Psoas muscle (tissue), 7 donors: ENCODE measurements at regions not wholly inside any gene's neighbourhood (a gene's known extent, or its start where the extent isn't known, plus 50 kb on each side); places are given as distances from the start of the nearest gene placed in this dataset.

Source experiments
- ATAC-seq, 4 donors: fragments of 200-7000 bp; cut with Tn5 transposase; one replicate each; pipeline ENCODE4 v1.9.1; 2020; ENCODE audit warnings: moderate library complexity in 3 of 4, mild to moderate bottlenecking in 2 of 4
- DNase-seq, 2 donors: peaks; one replicate each; pipeline ENCODE4 v3.0.0-alpha.2; 2020
- H3K27ac ChIP-seq: fragments of 200-600 bp; one replicate; pipeline ENCODE4 v1.8.0; 2022
- H3K27me3 ChIP-seq, 3 donors: fragments of 200-600 bp in 1 of 3; one replicate each; pipeline versions ENCODE4 v1.6.1 to v1.8.0; 2013 to 2022; ENCODE audit warnings: low read length in 2 of 3, mild to moderate bottlenecking in 2 of 3, moderate library complexity in 1 of 3; ENCODE audit not compliant: insufficient read depth in 3 of 3
- H3K36me3 ChIP-seq, 2 donors: fragments of 200-600 bp in 1 of 2; one replicate each; pipeline versions ENCODE4 v1.6.1 to v1.8.0; 2013 to 2022; ENCODE audit warnings: low read depth in 1 of 2, mild to moderate bottlenecking in 1 of 2, moderate library complexity in 1 of 2; ENCODE audit not compliant: insufficient read depth in 1 of 2
- H3K4me1 ChIP-seq: fragments of 200-600 bp; one replicate; pipeline ENCODE4 v1.8.0; 2022
- H3K4me3 ChIP-seq: fragments of 200-600 bp; one replicate; pipeline ENCODE4 v1.8.0; 2022; ENCODE audit warnings: mild to moderate bottlenecking
- H3K9me3 ChIP-seq: fragments of 200-600 bp; one replicate; pipeline ENCODE4 v1.8.0; 2022
- WGBS, 3 donors: extraction: QIAGEN DNeasy Blood & Tissue Kit; methylation state at CpG; one replicate each; pipeline versions ENCODE4 v1.1.6 to v1.1.7; 2013; 5-methylcytosine and 5-hydroxymethylcytosine counted together
- intact Hi-C, 2 donors: fragments of 100-400 bp; cut with DNase I; formaldehyde crosslinking; loops; one replicate each; pipeline versions ENCODE4 v1.11.0 to v1.14.2; 2022
- TF ChIP-seq, protein P1 (sequence below): fragments of 200-600 bp; IDR thresholded peaks from one replicate; pipeline ENCODE4 v1.8.0; 2022; ENCODE audit warnings: antibody characterized with exemption
- donor health status: healthy with polysubstance abuse.
- donor health status: DM: no; HTN: no; CAD: no; lungs with moderate emphysema.
- donor health status: Bipolar disorder and iron deficiency.
- donor health status: healthy.
- donor health status: DM: yes; HTN: yes; CAD: no.
- donor health status: DM: no; HTN: no; CAD: no.
- donor health status: DM: yes; HTN: yes; CAD: no.

DNA sequence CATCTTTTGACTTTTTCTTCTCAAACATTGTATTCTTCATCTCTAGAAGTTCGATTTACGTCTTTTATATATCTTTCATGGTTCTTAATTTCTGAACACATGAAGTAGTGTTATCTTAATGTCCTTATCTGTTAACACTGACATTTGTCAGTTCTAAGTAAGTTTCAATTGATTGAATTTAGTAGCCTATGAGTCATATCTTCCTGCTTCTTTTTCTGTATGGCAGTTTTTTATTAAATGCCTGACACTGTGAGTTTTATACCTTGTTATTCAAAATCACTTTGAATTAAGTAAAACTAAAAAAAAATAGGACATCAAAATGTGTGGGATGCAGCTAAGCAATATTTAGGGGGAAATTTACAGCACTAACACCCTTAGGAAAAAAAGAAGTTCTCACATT lies 707.0 kb upstream of the ACO1 start:
- WGBS, 3 donors, result 89 to 94% (median 92%) methylated on average over 2 of the region's 2 CpGs
- TF ChIP-seq, protein P1, sequence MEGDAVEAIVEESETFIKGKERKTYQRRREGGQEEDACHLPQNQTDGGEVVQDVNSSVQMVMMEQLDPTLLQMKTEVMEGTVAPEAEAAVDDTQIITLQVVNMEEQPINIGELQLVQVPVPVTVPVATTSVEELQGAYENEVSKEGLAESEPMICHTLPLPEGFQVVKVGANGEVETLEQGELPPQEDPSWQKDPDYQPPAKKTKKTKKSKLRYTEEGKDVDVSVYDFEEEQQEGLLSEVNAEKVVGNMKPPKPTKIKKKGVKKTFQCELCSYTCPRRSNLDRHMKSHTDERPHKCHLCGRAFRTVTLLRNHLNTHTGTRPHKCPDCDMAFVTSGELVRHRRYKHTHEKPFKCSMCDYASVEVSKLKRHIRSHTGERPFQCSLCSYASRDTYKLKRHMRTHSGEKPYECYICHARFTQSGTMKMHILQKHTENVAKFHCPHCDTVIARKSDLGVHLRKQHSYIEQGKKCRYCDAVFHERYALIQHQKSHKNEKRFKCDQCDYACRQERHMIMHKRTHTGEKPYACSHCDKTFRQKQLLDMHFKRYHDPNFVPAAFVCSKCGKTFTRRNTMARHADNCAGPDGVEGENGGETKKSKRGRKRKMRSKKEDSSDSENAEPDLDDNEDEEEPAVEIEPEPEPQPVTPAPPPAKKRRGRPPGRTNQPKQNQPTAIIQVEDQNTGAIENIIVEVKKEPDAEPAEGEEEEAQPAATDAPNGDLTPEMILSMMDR, result no peak
- H3K4me1 ChIP-seq, result no peaks in the 10 kb centered on the region
- intact Hi-C loops, result no loop called here
- H3K27ac ChIP-seq, result no peak overlapping the region
- H3K36me3 ChIP-seq, result no peaks in the 10 kb centered on the region
- H3K4me3 ChIP-seq, result no peak overlapping the region
- ATAC-seq (no peak), DNase-seq (no peak)
- H3K27me3 ChIP-seq, result no peaks in the 10 kb centered on the region
- H3K9me3 ChIP-seq, result no peaks in the 10 kb centered on the region

DNA sequence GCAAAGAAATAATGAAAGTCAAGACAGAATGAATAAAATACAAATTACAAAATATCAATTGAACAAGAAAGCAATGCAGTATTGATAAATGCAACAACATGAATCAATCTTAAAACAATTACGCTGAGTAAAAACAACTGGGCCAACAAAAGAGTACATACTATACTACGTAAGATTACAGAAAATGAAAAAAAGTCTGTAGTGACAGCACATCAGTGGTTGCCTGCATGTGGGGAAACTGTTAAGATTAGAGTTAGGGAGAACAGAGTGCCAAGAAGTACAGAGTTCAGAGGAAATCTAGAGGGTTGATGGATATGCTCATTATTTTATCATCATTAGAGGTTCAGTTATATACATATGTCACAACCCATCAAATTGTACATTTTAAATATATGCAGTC lies 706.6 kb upstream of the ACO1 start:
- TF ChIP-seq, protein P1, result no peak
- 84 to 88% (median 85%) methylated on average over 2 of the region's 2 CpGs for WGBS, 3 donors

DNA sequence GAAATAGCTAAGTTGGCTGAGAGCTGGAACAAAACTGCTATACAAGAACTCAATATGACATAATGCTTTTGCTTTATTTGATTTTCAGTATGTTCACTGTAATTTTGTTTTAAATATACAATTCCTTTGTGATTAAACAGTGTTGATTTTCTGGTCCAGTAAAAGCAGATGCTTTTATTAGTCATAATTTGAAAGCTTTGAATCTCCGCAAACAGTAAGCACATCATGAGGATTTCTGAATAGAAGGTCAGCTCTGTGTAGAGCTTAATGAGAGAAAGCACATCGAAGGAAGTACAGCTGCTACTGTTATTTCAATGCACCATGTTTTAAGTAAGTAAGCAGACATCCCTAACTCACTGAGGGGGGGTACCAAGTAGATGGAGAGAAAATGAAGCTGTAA lies 701.3 kb upstream of the ACO1 start:
- 15 to 21% (median 17%) methylated on average over 2 of the region's 2 CpGs for WGBS, 3 donors
- Histone ChIP-seq H3K27ac (no peak overlapping the region), H3K9me3 (no peaks in the 10 kb centered on the region), H3K36me3 (no peaks in the 10 kb centered on the region), H3K27me3 (no peaks in the 10 kb centered on the region), H3K4me3 (no peak overlapping the region), H3K4me1 (no peaks in the 10 kb centered on the region)
- TF ChIP-seq, protein P1, result no peak
- DNase-seq, result no peak
- ATAC-seq, result no peak
- intact Hi-C loops, result no loop called here

More for the DNA sequence above, 706.6 kb upstream of the ACO1 start:
- intact Hi-C loops, result no loop called here
- H3K27me3 ChIP-seq, result no peaks in the 10 kb centered on the region
- no peak overlapping the region for H3K4me3 ChIP-seq
- ATAC-seq (no peak), DNase-seq (no peak)
- no peaks in the 10 kb centered on the region for H3K36me3 ChIP-seq
- no peaks in the 10 kb centered on the region for H3K4me1 ChIP-seq
- no peaks in the 10 kb centered on the region for H3K9me3 ChIP-seq
- no peak overlapping the region for H3K27ac ChIP-seq

DNA sequence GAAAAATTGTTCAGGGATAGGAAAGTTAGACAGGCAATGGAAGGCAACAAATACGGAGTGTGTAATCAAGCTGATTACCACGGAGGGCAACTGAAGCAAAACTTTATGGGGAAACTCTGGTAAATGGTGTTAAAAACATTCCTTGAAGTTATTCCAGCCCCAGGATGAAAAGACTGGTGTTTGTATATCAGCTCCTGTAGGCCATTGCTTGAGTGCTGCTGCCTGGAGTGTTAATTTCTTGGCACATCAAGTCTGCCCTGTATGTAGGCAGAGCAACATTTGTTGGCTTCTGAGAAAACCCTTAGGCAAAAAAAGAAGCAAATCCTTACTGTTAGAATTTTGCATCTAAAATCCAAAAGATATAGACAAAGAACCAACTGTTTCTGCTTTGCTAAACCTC lies 686.5 kb upstream of the ACO1 start:
- DNase-seq (no peak), ATAC-seq (no peak)
- Histone ChIP-seq H3K27me3 (no peaks in the 10 kb centered on the region), H3K9me3 (no peaks in the 10 kb centered on the region), H3K4me3 (no peak overlapping the region), H3K27ac (no peak overlapping the region), H3K4me1 (no peaks in the 10 kb centered on the region), H3K36me3 (no peaks in the 10 kb centered on the region)
- WGBS, 3 donors, result 33 to 49% (median 41%) methylated on average over 2 of the region's 2 CpGs
- TF ChIP-seq, protein P1, result no peak
- intact Hi-C loops, result no loop called here

DNA sequence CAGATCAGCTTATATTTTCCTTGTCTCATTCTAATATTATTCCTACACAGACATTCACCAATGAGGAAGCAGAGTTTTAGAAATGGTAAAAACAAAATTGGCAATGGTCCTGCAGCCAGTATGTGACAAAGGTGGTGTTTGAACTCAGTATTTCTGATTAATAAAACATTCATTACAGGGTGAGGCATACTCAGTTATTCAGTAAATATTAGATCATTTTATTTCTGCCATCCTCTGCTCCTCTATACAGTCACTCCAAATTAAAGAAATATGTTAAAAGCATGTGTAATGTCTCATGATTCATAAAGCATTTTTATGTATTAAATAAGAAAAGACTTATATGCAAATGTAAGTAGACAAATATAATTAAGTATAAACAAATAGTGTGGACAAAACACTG lies 684.6 kb upstream of the ACO1 start:
- Histone ChIP-seq H3K4me1 (no peaks in the 10 kb centered on the region), H3K9me3 (no peaks in the 10 kb centered on the region), H3K36me3 (no peaks in the 10 kb centered on the region), H3K27ac (no peak overlapping the region), H3K27me3 (no peaks in the 10 kb centered on the region), H3K4me3 (no peak overlapping the region)
- TF ChIP-seq, protein P1, result no peak
- DNase-seq, result no peak
- no peak for ATAC-seq
- intact Hi-C loops, result no loop called here
